GM18505 (cell line): ENCODE measurements at regions not wholly inside any gene's neighbourhood (a gene's known extent, or its start where the extent isn't known, plus 50 kb on each side); places are given as distances from the start of the nearest gene placed in this dataset.
A peak's percentile ranks its signal among the peaks of the same experiment; 100 is the strongest.

ENCODE experiments used
- ATAC-seq: cut with Tn5 transposase; IDR thresholded peaks from one replicate; pipeline ENCODE4 v1.9.1; 2021; ENCODE audit not compliant: unreplicated experiment
- POLR2A ChIP-seq: IDR thresholded peaks from 4 replicates; pipeline ENCODE4 v1.6.1; 2011; ENCODE audit warnings: borderline replicate concordance; ENCODE audit not compliant: insufficient read depth, insufficient read length; ENCODE audit errors: extremely low read depth

DNA sequence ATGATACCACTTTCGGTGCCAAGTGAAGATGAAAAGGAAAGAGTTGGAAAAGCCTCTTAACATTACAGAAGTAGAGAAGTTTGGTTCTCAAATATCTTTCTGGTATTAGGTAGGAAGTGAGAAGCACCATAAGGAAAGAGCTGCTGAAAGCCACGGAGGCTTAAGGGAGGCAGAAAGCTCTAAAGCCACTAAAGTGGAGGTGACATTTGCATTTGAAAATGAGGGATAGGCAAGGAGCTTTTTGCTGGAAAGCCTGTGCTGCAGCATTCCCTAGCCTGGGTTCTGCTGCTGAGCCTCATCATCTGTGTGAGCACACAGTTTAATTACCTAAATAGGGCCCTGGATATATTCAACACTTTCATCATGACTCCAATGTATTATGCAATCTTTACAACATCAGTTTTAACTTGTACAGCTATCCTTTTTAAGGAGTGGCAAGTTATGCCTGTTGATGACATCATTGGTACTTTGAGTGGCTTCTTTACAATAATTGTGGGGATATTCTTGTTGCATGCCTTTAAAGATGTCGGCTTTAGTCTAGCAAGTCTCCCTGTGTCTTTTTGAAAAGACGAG lies 315.4 kb downstream of the RBM26 start:
- no peak for ATAC-seq
- TF ChIP-seq POLR2A = no peak

- no peak for ATAC-seq
- no peak for TF ChIP-seq POLR2A
Observed at GRCh38 chr13:79084802-79085424, 321.1 kb downstream of the RBM26 start.

GRCh38 chr13:79081942-79082341 lies 324.1 kb downstream of the RBM26 start:
- TF ChIP-seq POLR2A = no peak
- no peak for ATAC-seq

GRCh38 chr13:79079351-79079839 lies 326.7 kb downstream of the RBM26 start:
- ATAC-seq = no peak
- no peak for TF ChIP-seq POLR2A

DNA sequence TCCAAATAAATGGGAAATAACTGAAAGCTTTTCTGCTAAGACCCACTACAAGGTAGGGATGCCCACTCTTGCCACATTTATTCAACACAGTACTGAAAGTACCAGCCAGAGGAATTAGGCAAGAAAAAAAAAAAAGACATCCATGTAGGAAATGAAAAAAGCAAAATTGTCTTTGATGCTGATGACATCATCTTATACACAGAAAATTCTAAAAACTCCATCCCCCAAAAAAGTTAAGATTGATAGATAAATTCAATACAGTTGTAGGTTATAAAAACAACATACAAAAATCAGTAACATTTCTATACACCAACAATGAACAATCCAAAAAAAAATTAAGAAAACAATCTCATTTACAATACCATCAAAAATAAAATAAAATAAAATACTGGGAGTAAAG lies 330.4 kb downstream of the RBM26 start:
- no peak for ATAC-seq
- TF ChIP-seq POLR2A = no peak

GRCh38 chr13:79070343-79070974 lies 335.6 kb downstream of the RBM26 start:
- TF ChIP-seq POLR2A = no peak
- peak; percentile 51 for ATAC-seq

GRCh38 chr13:79062291-79062690 lies 343.8 kb downstream of the RBM26 start:
- ATAC-seq = no peak

DNA sequence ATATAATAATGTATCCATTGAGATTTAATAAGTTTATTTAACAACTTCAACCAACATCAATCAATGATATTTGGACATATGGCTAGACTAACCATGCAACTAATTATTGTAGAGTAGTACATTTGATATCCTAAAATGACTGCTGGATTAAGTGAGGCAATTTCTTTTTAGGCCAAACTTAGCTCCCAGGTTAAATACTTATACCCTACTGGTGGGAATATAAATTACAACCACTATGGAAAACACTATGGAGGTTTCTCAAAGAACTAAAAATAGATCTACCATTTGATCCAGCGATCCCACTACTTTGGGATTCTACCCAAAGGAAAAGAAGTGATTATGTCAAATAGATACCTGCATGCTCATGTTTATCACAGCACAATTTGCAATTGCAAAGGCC lies 345.8 kb downstream of the RBM26 start:
- ATAC-seq = no peak
- no peak for TF ChIP-seq POLR2A

More at GRCh38 chr13:79062291-79062690, 343.8 kb downstream of the RBM26 start:
- no peak for TF ChIP-seq POLR2A

- no peak for TF ChIP-seq POLR2A
- ATAC-seq = no peak
Observed at GRCh38 chr13:79056706-79057105, 349.3 kb downstream of the RBM26 start.

DNA sequence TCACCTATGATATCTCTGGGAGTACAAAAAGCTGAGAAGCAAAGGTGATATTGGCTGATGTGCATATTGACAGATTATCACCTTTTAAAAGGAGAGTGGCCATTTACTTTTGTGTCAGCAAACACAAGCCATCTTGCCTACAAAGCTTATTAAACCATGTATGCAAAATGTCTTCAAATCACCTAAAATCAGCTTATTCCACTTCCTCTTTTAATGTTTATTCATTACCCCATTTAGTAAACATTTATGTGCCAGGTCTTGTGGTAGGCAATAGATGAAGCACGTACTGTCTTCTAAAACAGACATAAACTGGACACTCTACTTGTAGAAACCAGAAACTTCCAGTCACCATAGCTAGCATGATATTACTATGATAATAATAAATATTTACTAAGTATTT lies 354.6 kb downstream of the RBM26 start:
- TF ChIP-seq POLR2A = no peak
- no peak for ATAC-seq

DNA sequence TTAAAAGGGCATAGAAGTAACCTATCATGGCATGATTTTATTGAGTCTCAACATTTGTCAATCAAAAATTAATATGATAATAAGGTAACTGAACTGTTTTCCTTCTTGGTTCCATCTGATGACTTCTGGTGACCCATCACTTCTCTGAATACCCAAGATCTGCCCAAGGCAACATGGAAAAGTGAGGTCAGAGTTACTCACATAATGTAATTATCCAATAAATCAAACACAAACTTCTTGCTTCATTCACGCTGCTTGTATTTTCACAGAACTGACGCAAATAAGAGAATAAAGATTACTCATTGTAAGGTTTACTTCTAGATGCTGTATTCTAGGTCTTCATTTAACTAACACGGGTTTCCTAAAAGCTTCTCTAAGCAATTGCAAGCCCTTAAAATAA lies 361.6 kb downstream of the RBM26 start:
- no peak for TF ChIP-seq POLR2A
- no peak for ATAC-seq

DNA sequence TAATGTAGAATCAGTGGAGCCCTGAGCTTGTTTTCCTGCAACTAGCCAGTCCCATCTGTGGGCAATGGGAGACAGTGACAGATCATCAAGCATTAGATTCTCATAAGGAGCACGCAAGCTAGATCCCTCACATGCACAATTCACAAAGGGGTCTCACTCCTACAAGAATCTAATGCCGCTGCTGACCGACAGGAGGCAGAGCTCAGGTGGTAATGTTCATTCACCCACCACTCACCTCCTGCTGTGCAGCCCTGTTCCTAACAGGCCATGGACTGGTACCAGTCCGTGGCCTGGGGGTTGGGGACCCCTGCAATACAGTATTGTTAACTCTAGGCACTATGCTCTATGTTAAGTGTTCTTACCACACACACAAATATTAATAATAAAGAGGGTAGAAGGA lies 362.8 kb downstream of the RBM26 start:
- ATAC-seq = no peak
- no peak for TF ChIP-seq POLR2A

GRCh38 chr13:79037197-79037596 lies 368.9 kb downstream of the RBM26 start:
- TF ChIP-seq POLR2A = no peak
- ATAC-seq = no peak

GRCh38 chr13:79034341-79034740 lies 371.7 kb downstream of the RBM26 start:
- no peak for TF ChIP-seq POLR2A
- no peak for ATAC-seq
